Lower leg skin (tissue), 4 donors: ENCODE measurements at regions not wholly inside any gene's neighbourhood (a gene's known extent, or its start where the extent isn't known, plus 50 kb on each side); places are given as distances from the start of the nearest gene placed in this dataset.

Experiments used
- DNase-seq, 2 donors: peaks; one replicate each; pipeline ENCODE4 v3.0.0-alpha.2; 2019; ENCODE audit warnings: low spot score in 2 of 2
- H3K4me3 ChIP-seq: fragments of 200-600 bp; sonication (generic); 2 replicates; pipeline ENCODE4 v1.5.1; 2017; ENCODE audit warnings: mild to moderate bottlenecking, low read depth; ENCODE audit not compliant: poor library complexity, severe bottlenecking
- POLR2A ChIP-seq, 2 donors: fragments of 450-650 bp; IDR thresholded peaks; one replicate each; pipeline ENCODE4 v1.6.1; 2016 to 2017; ENCODE audit warnings: antibody characterized with exemption in 2 of 2, mild to moderate bottlenecking in 1 of 2, moderate library complexity in 1 of 2
- WGBS, 2 donors: methylation state at CpG; one replicate each; pipeline ENCODE4 v1.1.5; 2018; 5-methylcytosine and 5-hydroxymethylcytosine counted together
- intact Hi-C: fragments of 100-400 bp; cut with DNase I; formaldehyde crosslinking; loops from one replicate; pipeline ENCODE4 v1.15.0; 2023; ENCODE audit warnings: low total_unique reads
- TF ChIP-seq, protein P1 (sequence below), 3 donors: fragments of 450-650 bp; IDR thresholded peaks; one replicate each; pipeline ENCODE4 v1.5.1; 2016; ENCODE audit warnings: antibody characterized with exemption in 3 of 3, mild to moderate bottlenecking in 3 of 3, moderate library complexity in 2 of 3

GRCh38 chr5:103451261-103451660 is 111.3 kb downstream of the NUDT12 start:
- no peak overlapping the region for H3K4me3 ChIP-seq
- no peak for TF ChIP-seq POLR2A (IDR thresholded peaks at IDR 0.05)
- TF ChIP-seq, protein P1, sequence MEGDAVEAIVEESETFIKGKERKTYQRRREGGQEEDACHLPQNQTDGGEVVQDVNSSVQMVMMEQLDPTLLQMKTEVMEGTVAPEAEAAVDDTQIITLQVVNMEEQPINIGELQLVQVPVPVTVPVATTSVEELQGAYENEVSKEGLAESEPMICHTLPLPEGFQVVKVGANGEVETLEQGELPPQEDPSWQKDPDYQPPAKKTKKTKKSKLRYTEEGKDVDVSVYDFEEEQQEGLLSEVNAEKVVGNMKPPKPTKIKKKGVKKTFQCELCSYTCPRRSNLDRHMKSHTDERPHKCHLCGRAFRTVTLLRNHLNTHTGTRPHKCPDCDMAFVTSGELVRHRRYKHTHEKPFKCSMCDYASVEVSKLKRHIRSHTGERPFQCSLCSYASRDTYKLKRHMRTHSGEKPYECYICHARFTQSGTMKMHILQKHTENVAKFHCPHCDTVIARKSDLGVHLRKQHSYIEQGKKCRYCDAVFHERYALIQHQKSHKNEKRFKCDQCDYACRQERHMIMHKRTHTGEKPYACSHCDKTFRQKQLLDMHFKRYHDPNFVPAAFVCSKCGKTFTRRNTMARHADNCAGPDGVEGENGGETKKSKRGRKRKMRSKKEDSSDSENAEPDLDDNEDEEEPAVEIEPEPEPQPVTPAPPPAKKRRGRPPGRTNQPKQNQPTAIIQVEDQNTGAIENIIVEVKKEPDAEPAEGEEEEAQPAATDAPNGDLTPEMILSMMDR (IDR thresholded peaks at IDR 0.05) = no peak
- intact Hi-C loops = no loop called here
- no peak for DNase-seq

DNA sequence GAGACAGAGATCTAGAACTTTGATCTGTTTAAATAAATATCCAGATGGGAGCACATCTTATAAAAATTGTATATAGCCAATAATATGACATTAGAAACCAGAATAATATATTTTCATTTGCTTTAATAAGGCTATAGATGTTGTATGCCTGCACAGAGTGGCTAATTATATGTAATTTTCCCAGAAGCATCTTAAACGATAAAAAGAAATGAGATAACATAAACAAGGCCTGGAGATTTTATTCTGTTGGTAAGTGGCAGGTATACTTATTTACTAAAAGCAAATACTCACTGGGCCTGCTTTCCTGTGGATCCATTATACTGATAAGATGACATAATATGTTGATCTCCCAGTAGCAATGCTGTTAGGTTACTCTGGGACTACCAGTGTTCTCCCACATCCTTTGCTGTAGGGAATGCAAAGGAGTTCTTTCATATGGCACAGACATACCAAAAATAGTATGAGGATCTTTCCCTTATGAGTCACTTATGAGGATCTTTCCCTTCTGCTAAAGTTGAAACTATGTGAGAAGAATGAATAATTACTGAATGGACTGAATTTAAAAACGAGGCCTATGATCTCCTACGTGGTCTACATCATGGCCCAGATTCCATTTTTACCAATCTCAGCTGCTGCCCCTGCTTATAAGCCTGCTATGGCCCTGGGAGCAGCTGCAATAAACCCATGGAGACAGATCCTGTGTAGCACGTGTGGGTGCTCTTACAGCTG is 112.1 kb downstream of the NUDT12 start:
- intact Hi-C loops = no loop called here
- 32 to 44% methylated on average over 4 of the region's 4 CpGs for WGBS, 2 donors
- no peak for DNase-seq
- TF ChIP-seq POLR2A (IDR thresholded peaks at IDR 0.05) = no peak
- TF ChIP-seq, protein P1 (IDR thresholded peaks at IDR 0.05) = no peak
- no peak overlapping the region for H3K4me3 ChIP-seq

GRCh38 chr5:103446813-103447212 is 115.8 kb downstream of the NUDT12 start:
- WGBS, 2 donors = 53 to 58% methylated on average over 3 of the region's 3 CpGs
- H3K4me3 ChIP-seq = no peak overlapping the region
- no peak for TF ChIP-seq POLR2A (IDR thresholded peaks at IDR 0.05)
- TF ChIP-seq, protein P1 (IDR thresholded peaks at IDR 0.05) = no peak
- no peak for DNase-seq
- intact Hi-C loops = no loop called here

DNA sequence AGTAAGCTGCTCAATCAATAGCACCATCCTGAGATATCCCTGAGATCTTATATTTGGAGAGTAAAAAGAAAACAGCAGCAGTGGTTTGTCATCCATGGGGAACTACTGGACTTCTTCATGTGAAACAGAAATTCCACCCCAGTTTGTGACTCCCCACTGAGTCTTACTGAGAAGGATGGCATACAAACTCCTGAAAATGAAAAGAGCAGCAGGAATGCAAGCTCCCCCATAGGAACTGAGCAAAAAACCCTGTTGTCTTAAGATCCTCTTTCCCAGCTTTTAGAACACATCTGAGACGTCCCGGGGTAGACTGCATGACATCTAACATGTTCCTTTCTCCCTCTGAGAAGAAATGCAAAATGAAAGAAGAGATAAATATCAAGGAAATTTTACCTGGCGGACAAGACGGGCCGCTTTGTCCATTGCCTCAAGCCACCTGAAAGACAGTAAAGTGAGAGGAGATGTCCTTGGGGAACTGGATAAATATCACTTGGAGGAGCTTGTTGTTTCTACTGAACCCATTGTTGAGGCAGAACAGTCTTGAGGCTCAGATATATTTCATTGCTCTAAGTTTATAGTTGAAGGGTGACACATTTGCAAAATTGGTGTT is 117.1 kb downstream of the NUDT12 start:
- intact Hi-C loops = no loop called here
- WGBS, 2 donors = 76 to 77% methylated on average over 5 of the region's 5 CpGs
- H3K4me3 ChIP-seq = no peak overlapping the region
- DNase-seq = no peak
- no peak for TF ChIP-seq POLR2A (IDR thresholded peaks at IDR 0.05)
- TF ChIP-seq, protein P1 (IDR thresholded peaks at IDR 0.05) = no peak

DNA sequence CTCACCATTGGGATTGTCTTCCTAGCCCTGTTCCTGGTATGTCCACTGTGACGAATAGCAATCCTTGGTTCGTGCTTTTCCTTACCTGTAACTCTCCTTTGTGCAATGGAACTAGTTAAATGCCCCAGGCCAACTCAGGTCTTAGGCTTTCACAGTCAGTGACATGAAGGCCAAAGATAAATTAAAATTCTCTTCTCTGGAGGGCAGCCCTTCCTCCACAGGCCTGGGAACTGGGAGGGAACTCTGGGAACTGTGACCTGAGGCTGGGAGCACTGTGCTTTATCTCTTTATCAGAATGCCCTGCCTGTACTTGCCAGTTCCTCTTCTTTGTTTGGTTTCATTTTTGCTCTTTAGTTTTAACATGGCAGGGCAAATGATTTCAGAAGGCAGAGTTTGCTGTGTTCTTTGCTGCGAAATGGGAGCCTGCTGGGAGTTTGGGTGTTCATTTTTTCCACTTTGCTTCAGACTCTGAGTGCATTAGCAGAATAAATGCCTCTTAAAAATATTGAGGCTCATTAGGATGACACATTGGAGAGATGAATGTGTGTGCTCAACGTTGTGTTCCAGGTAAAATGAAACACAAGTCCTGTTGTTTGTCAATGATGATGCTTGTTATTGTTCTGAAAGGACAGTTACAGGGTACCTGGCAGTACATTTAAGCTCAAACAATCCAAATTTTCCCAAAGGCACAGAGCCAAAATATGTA is 118.1 kb downstream of the NUDT12 start:
- no peak overlapping the region for H3K4me3 ChIP-seq
- TF ChIP-seq, protein P1 (IDR thresholded peaks at IDR 0.05) = no peak
- TF ChIP-seq POLR2A (IDR thresholded peaks at IDR 0.05) = no peak
- intact Hi-C loops = no loop called here
- DNase-seq = no peak
- 38 to 53% methylated on average over 4 of the region's 4 CpGs for WGBS, 2 donors
